ENCODE measurements at regions not wholly inside any gene's neighbourhood (a gene's known extent, or its start where the extent isn't known, plus 50 kb on each side); places are given as distances from the start of the nearest gene placed in this dataset.

- Histone ChIP-seq H4K20me1 (ENCODE audit: control insufficient read depth, insufficient read depth, low read depth, low read length) (no peaks in the 10 kb centered on the region), H3K4me1 (ENCODE audit: control insufficient read depth, low read length) (peaks cover 27% of the 10 kb centered on the region), H3K9me3 (ENCODE audit: control insufficient read depth, insufficient read depth, low read length) (no peaks in the 10 kb centered on the region), H3K36me3 (ENCODE audit: control insufficient read depth, low read length) (no peaks in the 10 kb centered on the region), H3K4me2 (ENCODE audit: low read length) (no peak overlapping the region), H3K27me3 (ENCODE audit: control insufficient read depth, low read length) (no peaks in the 10 kb centered on the region), H3K9me2 (replicated peaks; ENCODE audit: control insufficient read depth, low read length) (no peaks in the 10 kb centered on the region), H3K79me2 (ENCODE audit: control insufficient read depth, low read length) (no peaks in the 10 kb centered on the region), H3K4me3 (ENCODE audit: low read length) (no peak overlapping the region), H3F3A (ENCODE audit: control insufficient read depth, insufficient read depth) (no peaks in the 10 kb centered on the region), H3K27ac (ENCODE audit: low read depth, low read length) (no peak overlapping the region)
- TF ChIP-seq CTCF (IDR thresholded peaks at IDR 0.05; ENCODE audit: low read depth, low read length, poor library complexity, severe bottlenecking) (no peak), EZH2phosphoT487 (IDR thresholded peaks at IDR 0.05; ENCODE audit: borderline replicate concordance, low read length) (no peak)
Measured at GRCh38 chr5:133900534-133901270, 67.7 kb downstream of the C5orf15 start.

GRCh38 chr5:133899506-133899905 lies 68.9 kb downstream of the C5orf15 start:
- no peak for TF ChIP-seq CTCF (IDR thresholded peaks at IDR 0.05; ENCODE audit: low read depth, low read length, poor library complexity, severe bottlenecking)
- TF ChIP-seq EZH2phosphoT487 (IDR thresholded peaks at IDR 0.05; ENCODE audit: borderline replicate concordance, low read length), result no peak
- no peak overlapping the region for H3K4me3 ChIP-seq (ENCODE audit: low read length)
- H3K36me3 ChIP-seq (ENCODE audit: control insufficient read depth, low read length), result no peaks in the 10 kb centered on the region
- H3K27ac ChIP-seq (ENCODE audit: low read depth, low read length), result no peak overlapping the region
- no peak overlapping the region for H3K4me2 ChIP-seq (ENCODE audit: low read length)
- H3K79me2 ChIP-seq (ENCODE audit: control insufficient read depth, low read length), result no peaks in the 10 kb centered on the region
- H3K27me3 ChIP-seq (ENCODE audit: control insufficient read depth, low read length), result no peaks in the 10 kb centered on the region
- no peaks in the 10 kb centered on the region for H4K20me1 ChIP-seq (ENCODE audit: control insufficient read depth, insufficient read depth, low read depth, low read length)
- H3K9me3 ChIP-seq (ENCODE audit: control insufficient read depth, insufficient read depth, low read length), result no peaks in the 10 kb centered on the region
- no peaks in the 10 kb centered on the region for H3F3A ChIP-seq (ENCODE audit: control insufficient read depth, insufficient read depth)
- H3K9me2 ChIP-seq (replicated peaks; ENCODE audit: control insufficient read depth, low read length), result no peaks in the 10 kb centered on the region
- H3K4me1 ChIP-seq (ENCODE audit: control insufficient read depth, low read length), result peaks cover 28% of the 10 kb centered on the region

- no peak for TF ChIP-seq CTCF (IDR thresholded peaks at IDR 0.05; ENCODE audit: low read depth, low read length, poor library complexity, severe bottlenecking)
- no peak for TF ChIP-seq EZH2phosphoT487 (IDR thresholded peaks at IDR 0.05; ENCODE audit: borderline replicate concordance, low read length)
Measured at GRCh38 chr5:133898440-133898839, 70.0 kb downstream of the C5orf15 start.

More at GRCh38 chr5:133898440-133898839, 70.0 kb downstream of the C5orf15 start:
- no peaks in the 10 kb centered on the region for H3K27me3 ChIP-seq (ENCODE audit: control insufficient read depth, low read length)
- no peaks in the 10 kb centered on the region for H3K9me2 ChIP-seq (replicated peaks; ENCODE audit: control insufficient read depth, low read length)
- H3K36me3 ChIP-seq (ENCODE audit: control insufficient read depth, low read length), result no peaks in the 10 kb centered on the region
- H4K20me1 ChIP-seq (ENCODE audit: control insufficient read depth, insufficient read depth, low read depth, low read length), result no peaks in the 10 kb centered on the region
- peaks cover 38% of the 10 kb centered on the region for H3K4me1 ChIP-seq (ENCODE audit: control insufficient read depth, low read length)
- no peaks in the 10 kb centered on the region for H3K9me3 ChIP-seq (ENCODE audit: control insufficient read depth, insufficient read depth, low read length)
- no peak overlapping the region for H3K27ac ChIP-seq (ENCODE audit: low read depth, low read length)
- peak overlapping the region; percentile 33 for H3K4me2 ChIP-seq (ENCODE audit: low read length)
- no peaks in the 10 kb centered on the region for H3F3A ChIP-seq (ENCODE audit: control insufficient read depth, insufficient read depth)
- no peaks in the 10 kb centered on the region for H3K79me2 ChIP-seq (ENCODE audit: control insufficient read depth, low read length)
- H3K4me3 ChIP-seq (ENCODE audit: low read length), result no peak overlapping the region
